ENCODE measurements at regions not wholly inside any gene's neighbourhood (a gene's known extent, or its start where the extent isn't known, plus 50 kb on each side); places are given as distances from the start of the nearest gene placed in this dataset.

GRCh38 chr5:172556262-172556661 lies 84.8 kb upstream of the NEURL1B start:
- no peak overlapping the region for H3K9ac ChIP-seq (ENCODE audit: low read length)
- H4K20me1 ChIP-seq (ENCODE audit: insufficient read depth, low read length) = no peaks in the 10 kb centered on the region
- no peak overlapping the region for H3K4me3 ChIP-seq (ENCODE audit: low read length)
- no peaks in the 10 kb centered on the region for H3K9me3 ChIP-seq (ENCODE audit: insufficient read depth, low read length)
- H2AFZ ChIP-seq (ENCODE audit: low read depth, low read length) = no peak overlapping the region
- H3K27me3 ChIP-seq (ENCODE audit: low read depth, low read length) = peaks cover 15% of the 10 kb centered on the region; the same call in 1 of the 2 replicates
- TF ChIP-seq, protein P1, sequence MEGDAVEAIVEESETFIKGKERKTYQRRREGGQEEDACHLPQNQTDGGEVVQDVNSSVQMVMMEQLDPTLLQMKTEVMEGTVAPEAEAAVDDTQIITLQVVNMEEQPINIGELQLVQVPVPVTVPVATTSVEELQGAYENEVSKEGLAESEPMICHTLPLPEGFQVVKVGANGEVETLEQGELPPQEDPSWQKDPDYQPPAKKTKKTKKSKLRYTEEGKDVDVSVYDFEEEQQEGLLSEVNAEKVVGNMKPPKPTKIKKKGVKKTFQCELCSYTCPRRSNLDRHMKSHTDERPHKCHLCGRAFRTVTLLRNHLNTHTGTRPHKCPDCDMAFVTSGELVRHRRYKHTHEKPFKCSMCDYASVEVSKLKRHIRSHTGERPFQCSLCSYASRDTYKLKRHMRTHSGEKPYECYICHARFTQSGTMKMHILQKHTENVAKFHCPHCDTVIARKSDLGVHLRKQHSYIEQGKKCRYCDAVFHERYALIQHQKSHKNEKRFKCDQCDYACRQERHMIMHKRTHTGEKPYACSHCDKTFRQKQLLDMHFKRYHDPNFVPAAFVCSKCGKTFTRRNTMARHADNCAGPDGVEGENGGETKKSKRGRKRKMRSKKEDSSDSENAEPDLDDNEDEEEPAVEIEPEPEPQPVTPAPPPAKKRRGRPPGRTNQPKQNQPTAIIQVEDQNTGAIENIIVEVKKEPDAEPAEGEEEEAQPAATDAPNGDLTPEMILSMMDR (IDR thresholded peaks at IDR 0.05; ENCODE audit: low read depth, low read length) = no peak
- no peak for TF ChIP-seq EZH2phosphoT487 (IDR thresholded peaks at IDR 0.05; ENCODE audit: low read depth)
- H3K36me3 ChIP-seq (replicated peaks; ENCODE audit: low read depth, low read length) = no peaks in the 10 kb centered on the region
- H3K79me2 ChIP-seq (ENCODE audit: low read length) = no peaks in the 10 kb centered on the region
- no peaks in the 10 kb centered on the region for H3K4me1 ChIP-seq (ENCODE audit: low read length)
- no peak overlapping the region for H3K27ac ChIP-seq (ENCODE audit: low read length)
- no peak overlapping the region for H3K4me2 ChIP-seq (ENCODE audit: low read length)

- H3K79me2 ChIP-seq (ENCODE audit: low read length) = no peaks in the 10 kb centered on the region
- no peak overlapping the region for H3K27ac ChIP-seq (ENCODE audit: low read length)
- no peaks in the 10 kb centered on the region for H4K20me1 ChIP-seq (ENCODE audit: insufficient read depth, low read length)
- H3K9ac ChIP-seq (ENCODE audit: low read length) = no peak overlapping the region
- H3K9me3 ChIP-seq (ENCODE audit: insufficient read depth, low read length) = no peaks in the 10 kb centered on the region
- no peak overlapping the region for H3K4me2 ChIP-seq (ENCODE audit: low read length)
- H3K27me3 ChIP-seq (ENCODE audit: low read depth, low read length) = peaks cover 12% of the 10 kb centered on the region; the same call in 1 of the 2 replicates
- H3K4me3 ChIP-seq (ENCODE audit: low read length) = no peak overlapping the region
- H2AFZ ChIP-seq (ENCODE audit: low read depth, low read length) = no peak overlapping the region
- no peaks in the 10 kb centered on the region for H3K4me1 ChIP-seq (ENCODE audit: low read length)
- H3K36me3 ChIP-seq (replicated peaks; ENCODE audit: low read depth, low read length) = no peaks in the 10 kb centered on the region
- TF ChIP-seq EZH2phosphoT487 (IDR thresholded peaks at IDR 0.05; ENCODE audit: low read depth) = no peak
- TF ChIP-seq, protein P1 (IDR thresholded peaks at IDR 0.05; ENCODE audit: low read depth, low read length) = no peak
These were observed 86.5 kb upstream of the NEURL1B start for GRCh38 chr5:172554562-172554961.

- Histone ChIP-seq H2AFZ (ENCODE audit: low read depth, low read length) (no peak overlapping the region), H3K27ac (ENCODE audit: low read length) (no peak overlapping the region)
- no peak for TF ChIP-seq EZH2phosphoT487 (IDR thresholded peaks at IDR 0.05; ENCODE audit: low read depth)
- TF ChIP-seq, protein P1 (IDR thresholded peaks at IDR 0.05; ENCODE audit: low read depth, low read length) = no peak
These were observed 87.2 kb upstream of the NEURL1B start for GRCh38 chr5:172553903-172554302.

GRCh38 chr5:172553167-172553566 lies 87.9 kb upstream of the NEURL1B start:
- Histone ChIP-seq H4K20me1 (ENCODE audit: insufficient read depth, low read length) (no peaks in the 10 kb centered on the region), H3K4me2 (ENCODE audit: low read length) (no peak overlapping the region), H3K4me3 (ENCODE audit: low read length) (no peak overlapping the region), H3K9me3 (ENCODE audit: insufficient read depth, low read length) (no peaks in the 10 kb centered on the region), H2AFZ (ENCODE audit: low read depth, low read length) (no peak overlapping the region), H3K4me1 (ENCODE audit: low read length) (no peaks in the 10 kb centered on the region), H3K27me3 (ENCODE audit: low read depth, low read length) (peaks cover 21% of the 10 kb centered on the region; the same call in 1 of the 2 replicates), H3K9ac (ENCODE audit: low read length) (no peak overlapping the region), H3K36me3 (replicated peaks; ENCODE audit: low read depth, low read length) (no peaks in the 10 kb centered on the region), H3K27ac (ENCODE audit: low read length) (no peak overlapping the region), H3K79me2 (ENCODE audit: low read length) (no peaks in the 10 kb centered on the region)
- TF ChIP-seq, protein P1 (IDR thresholded peaks at IDR 0.05; ENCODE audit: low read depth, low read length) = no peak
- TF ChIP-seq EZH2phosphoT487 (IDR thresholded peaks at IDR 0.05; ENCODE audit: low read depth) = no peak

More at GRCh38 chr5:172553903-172554302, 87.2 kb upstream of the NEURL1B start:
- Histone ChIP-seq H3K9me3 (ENCODE audit: insufficient read depth, low read length) (no peaks in the 10 kb centered on the region), H3K79me2 (ENCODE audit: low read length) (no peaks in the 10 kb centered on the region), H3K4me3 (ENCODE audit: low read length) (no peak overlapping the region), H3K4me2 (ENCODE audit: low read length) (no peak overlapping the region), H3K4me1 (ENCODE audit: low read length) (no peaks in the 10 kb centered on the region), H4K20me1 (ENCODE audit: insufficient read depth, low read length) (no peaks in the 10 kb centered on the region), H3K9ac (ENCODE audit: low read length) (no peak overlapping the region), H3K27me3 (ENCODE audit: low read depth, low read length) (peaks cover 14% of the 10 kb centered on the region; the same call in 1 of the 2 replicates), H3K36me3 (replicated peaks; ENCODE audit: low read depth, low read length) (no peaks in the 10 kb centered on the region)
